ENCODE measurements at regions not wholly inside any gene's neighbourhood (a gene's known extent, or its start where the extent isn't known, plus 50 kb on each side); places are given as distances from the start of the nearest gene placed in this dataset.

DNA sequence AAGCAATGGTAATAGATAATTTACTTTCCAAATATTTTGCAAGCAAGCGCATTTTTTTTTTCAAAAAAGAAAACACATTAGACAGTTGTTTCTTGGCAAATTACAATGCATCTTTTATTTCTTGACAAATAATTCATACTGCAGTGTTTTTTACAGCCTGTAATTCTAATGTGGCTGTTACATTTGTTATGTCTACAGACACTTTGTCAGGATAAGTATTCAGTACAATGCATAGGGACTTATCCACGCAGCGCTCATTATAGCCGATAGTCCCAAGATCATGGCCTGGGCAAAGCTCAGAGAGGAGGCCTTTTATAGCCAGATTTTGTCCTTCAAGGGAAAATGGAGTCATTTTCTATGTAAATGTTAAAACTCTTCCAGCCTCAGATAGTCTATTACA is 123.0 kb upstream of the FANCL start:
- no peak for ATAC-seq

DNA sequence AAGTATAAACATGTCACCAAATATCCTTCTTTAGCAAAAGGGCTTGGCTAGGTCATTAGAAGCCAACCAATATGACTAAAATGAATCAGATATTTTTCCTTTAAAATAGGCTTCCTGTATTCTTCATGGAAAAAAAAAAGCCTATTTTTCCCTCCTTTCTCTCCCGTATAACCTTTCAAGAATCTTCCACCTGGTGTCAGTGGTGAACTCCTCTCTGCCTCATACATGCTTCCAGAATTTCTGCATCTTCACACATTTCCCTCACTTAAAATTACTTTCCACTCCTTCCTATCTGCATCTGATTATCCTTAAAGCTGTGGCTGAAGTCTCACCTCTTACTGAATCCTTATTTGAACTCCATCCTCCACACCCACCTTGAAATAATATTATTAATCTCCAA is 116.9 kb upstream of the FANCL start:
- TF ChIP-seq CSDC2 (CRISPR knock-in tag; IDR thresholded peaks at IDR 0.05), result no peak
- no peak for TF ChIP-seq ZFP3 (CRISPR knock-in tag; IDR thresholded peaks at IDR 0.05)
- TF ChIP-seq OSR1 (CRISPR knock-in tag; IDR thresholded peaks at IDR 0.05), result no peak
- no peak for TF ChIP-seq ZNF8 (CRISPR knock-in tag; IDR thresholded peaks at IDR 0.05)
- no peak for TF ChIP-seq PPARA (CRISPR knock-in tag; IDR thresholded peaks at IDR 0.05; ENCODE audit: borderline replicate concordance)
- no peak for TF ChIP-seq ZFP30 (CRISPR knock-in tag; IDR thresholded peaks at IDR 0.05)
- no peak for TF ChIP-seq ESRRG (CRISPR knock-in tag; IDR thresholded peaks at IDR 0.05)
- TF ChIP-seq GLIS3 (CRISPR knock-in tag; IDR thresholded peaks at IDR 0.05), result no peak
- TF ChIP-seq, protein P1, sequence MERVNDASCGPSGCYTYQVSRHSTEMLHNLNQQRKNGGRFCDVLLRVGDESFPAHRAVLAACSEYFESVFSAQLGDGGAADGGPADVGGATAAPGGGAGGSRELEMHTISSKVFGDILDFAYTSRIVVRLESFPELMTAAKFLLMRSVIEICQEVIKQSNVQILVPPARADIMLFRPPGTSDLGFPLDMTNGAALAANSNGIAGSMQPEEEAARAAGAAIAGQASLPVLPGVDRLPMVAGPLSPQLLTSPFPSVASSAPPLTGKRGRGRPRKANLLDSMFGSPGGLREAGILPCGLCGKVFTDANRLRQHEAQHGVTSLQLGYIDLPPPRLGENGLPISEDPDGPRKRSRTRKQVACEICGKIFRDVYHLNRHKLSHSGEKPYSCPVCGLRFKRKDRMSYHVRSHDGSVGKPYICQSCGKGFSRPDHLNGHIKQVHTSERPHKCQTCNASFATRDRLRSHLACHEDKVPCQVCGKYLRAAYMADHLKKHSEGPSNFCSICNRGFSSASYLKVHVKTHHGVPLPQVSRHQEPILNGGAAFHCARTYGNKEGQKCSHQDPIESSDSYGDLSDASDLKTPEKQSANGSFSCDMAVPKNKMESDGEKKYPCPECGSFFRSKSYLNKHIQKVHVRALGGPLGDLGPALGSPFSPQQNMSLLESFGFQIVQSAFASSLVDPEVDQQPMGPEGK (CRISPR knock-in tag; IDR thresholded peaks at IDR 0.05; ENCODE audit: borderline replicate concordance), result no peak
- TF ChIP-seq, protein P2, sequence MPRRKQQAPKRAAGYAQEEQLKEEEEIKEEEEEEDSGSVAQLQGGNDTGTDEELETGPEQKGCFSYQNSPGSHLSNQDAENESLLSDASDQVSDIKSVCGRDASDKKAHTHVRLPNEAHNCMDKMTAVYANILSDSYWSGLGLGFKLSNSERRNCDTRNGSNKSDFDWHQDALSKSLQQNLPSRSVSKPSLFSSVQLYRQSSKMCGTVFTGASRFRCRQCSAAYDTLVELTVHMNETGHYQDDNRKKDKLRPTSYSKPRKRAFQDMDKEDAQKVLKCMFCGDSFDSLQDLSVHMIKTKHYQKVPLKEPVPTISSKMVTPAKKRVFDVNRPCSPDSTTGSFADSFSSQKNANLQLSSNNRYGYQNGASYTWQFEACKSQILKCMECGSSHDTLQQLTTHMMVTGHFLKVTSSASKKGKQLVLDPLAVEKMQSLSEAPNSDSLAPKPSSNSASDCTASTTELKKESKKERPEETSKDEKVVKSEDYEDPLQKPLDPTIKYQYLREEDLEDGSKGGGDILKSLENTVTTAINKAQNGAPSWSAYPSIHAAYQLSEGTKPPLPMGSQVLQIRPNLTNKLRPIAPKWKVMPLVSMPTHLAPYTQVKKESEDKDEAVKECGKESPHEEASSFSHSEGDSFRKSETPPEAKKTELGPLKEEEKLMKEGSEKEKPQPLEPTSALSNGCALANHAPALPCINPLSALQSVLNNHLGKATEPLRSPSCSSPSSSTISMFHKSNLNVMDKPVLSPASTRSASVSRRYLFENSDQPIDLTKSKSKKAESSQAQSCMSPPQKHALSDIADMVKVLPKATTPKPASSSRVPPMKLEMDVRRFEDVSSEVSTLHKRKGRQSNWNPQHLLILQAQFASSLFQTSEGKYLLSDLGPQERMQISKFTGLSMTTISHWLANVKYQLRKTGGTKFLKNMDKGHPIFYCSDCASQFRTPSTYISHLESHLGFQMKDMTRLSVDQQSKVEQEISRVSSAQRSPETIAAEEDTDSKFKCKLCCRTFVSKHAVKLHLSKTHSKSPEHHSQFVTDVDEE (CRISPR knock-in tag; IDR thresholded peaks at IDR 0.05), result no peak
- TF ChIP-seq BACH2 (CRISPR knock-in tag; IDR thresholded peaks at IDR 0.05; ENCODE audit: borderline replicate concordance), result no peak
- TF ChIP-seq ZNF70 (CRISPR knock-in tag; IDR thresholded peaks at IDR 0.05), result no peak
- TF ChIP-seq, protein P3, sequence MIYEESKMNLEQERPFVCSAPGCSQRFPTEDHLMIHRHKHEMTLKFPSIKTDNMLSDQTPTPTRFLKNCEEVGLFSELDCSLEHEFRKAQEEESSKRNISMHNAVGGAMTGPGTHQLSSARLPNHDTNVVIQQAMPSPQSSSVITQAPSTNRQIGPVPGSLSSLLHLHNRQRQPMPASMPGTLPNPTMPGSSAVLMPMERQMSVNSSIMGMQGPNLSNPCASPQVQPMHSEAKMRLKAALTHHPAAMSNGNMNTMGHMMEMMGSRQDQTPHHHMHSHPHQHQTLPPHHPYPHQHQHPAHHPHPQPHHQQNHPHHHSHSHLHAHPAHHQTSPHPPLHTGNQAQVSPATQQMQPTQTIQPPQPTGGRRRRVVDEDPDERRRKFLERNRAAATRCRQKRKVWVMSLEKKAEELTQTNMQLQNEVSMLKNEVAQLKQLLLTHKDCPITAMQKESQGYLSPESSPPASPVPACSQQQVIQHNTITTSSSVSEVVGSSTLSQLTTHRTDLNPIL (CRISPR knock-in tag; IDR thresholded peaks at IDR 0.05; ENCODE audit: low read depth), result no peak
- TF ChIP-seq TOX (CRISPR knock-in tag; IDR thresholded peaks at IDR 0.05; ENCODE audit: borderline replicate concordance), result no peak
- TF ChIP-seq ARNTL (CRISPR knock-in tag; IDR thresholded peaks at IDR 0.05; ENCODE audit: borderline replicate concordance, low read depth), result no peak
- TF ChIP-seq ISL1 (CRISPR knock-in tag; IDR thresholded peaks at IDR 0.05), result no peak
- TF ChIP-seq ZC3H10 (CRISPR knock-in tag; IDR thresholded peaks at IDR 0.05), result no peak
- no peak for TF ChIP-seq TCF4 (CRISPR knock-in tag; IDR thresholded peaks at IDR 0.05; ENCODE audit: borderline replicate concordance)
- TF ChIP-seq, protein P4, sequence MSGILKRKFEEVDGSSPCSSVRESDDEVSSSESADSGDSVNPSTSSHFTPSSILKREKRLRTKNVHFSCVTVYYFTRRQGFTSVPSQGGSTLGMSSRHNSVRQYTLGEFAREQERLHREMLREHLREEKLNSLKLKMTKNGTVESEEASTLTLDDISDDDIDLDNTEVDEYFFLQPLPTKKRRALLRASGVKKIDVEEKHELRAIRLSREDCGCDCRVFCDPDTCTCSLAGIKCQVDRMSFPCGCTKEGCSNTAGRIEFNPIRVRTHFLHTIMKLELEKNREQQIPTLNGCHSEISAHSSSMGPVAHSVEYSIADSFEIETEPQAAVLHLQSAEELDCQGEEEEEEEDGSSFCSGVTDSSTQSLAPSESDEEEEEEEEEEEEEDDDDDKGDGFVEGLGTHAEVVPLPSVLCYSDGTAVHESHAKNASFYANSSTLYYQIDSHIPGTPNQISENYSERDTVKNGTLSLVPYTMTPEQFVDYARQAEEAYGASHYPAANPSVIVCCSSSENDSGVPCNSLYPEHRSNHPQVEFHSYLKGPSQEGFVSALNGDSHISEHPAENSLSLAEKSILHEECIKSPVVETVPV (CRISPR knock-in tag; IDR thresholded peaks at IDR 0.05), result no peak
- no peak for ATAC-seq

More for the DNA sequence above, 123.0 kb upstream of the FANCL start:
- TF ChIP-seq ZFP3 (CRISPR knock-in tag; IDR thresholded peaks at IDR 0.05), result no peak
- TF ChIP-seq ZNF8 (CRISPR knock-in tag; IDR thresholded peaks at IDR 0.05), result no peak
- TF ChIP-seq ZNF70 (CRISPR knock-in tag; IDR thresholded peaks at IDR 0.05), result no peak
- no peak for TF ChIP-seq GLIS3 (CRISPR knock-in tag; IDR thresholded peaks at IDR 0.05)

DNA sequence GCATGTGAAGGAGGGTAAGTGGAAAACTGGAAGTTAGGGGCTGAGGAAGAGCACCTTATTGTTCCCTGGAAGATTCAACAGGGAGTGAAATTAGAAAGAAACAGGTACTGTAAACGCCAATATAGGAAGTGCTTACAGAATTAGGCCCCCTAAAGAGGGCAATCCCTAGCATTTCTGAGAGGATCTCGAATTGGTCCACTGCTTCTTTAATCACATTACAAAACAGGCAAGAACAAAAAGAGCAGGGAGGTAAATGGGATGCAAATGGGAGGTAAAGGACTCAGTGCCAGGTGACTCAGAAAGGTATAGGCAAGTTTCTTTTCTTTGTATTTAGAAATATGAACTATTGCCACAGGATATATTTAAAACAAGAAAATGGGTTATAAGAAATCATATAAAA is 116.4 kb upstream of the FANCL start:
- ATAC-seq, result no peak
- TF ChIP-seq, protein P5, sequence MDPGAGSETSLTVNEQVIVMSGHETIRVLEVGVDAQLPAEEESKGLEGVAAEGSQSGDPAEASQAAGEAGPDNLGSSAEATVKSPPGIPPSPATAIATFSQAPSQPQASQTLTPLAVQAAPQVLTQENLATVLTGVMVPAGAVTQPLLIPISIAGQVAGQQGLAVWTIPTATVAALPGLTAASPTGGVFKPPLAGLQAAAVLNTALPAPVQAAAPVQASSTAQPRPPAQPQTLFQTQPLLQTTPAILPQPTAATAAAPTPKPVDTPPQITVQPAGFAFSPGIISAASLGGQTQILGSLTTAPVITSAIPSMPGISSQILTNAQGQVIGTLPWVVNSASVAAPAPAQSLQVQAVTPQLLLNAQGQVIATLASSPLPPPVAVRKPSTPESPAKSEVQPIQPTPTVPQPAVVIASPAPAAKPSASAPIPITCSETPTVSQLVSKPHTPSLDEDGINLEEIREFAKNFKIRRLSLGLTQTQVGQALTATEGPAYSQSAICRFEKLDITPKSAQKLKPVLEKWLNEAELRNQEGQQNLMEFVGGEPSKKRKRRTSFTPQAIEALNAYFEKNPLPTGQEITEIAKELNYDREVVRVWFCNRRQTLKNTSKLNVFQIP (CRISPR knock-in tag; IDR thresholded peaks at IDR 0.05; ENCODE audit: borderline replicate concordance, low read depth), result no peak
- TF ChIP-seq ISL1 (CRISPR knock-in tag; IDR thresholded peaks at IDR 0.05) (no peak), ZNF565 (CRISPR knock-in tag; conservative IDR thresholded peaks at IDR 0.05; ENCODE audit: low read depth) (no peak), ZFP3 (CRISPR knock-in tag; IDR thresholded peaks at IDR 0.05) (no peak), CSDC2 (CRISPR knock-in tag; IDR thresholded peaks at IDR 0.05) (no peak), ZFP30 (CRISPR knock-in tag; IDR thresholded peaks at IDR 0.05) (no peak), TOX (CRISPR knock-in tag; IDR thresholded peaks at IDR 0.05; ENCODE audit: borderline replicate concordance) (no peak), ZNF70 (CRISPR knock-in tag; IDR thresholded peaks at IDR 0.05) (no peak)
- TF ChIP-seq, protein P3 (CRISPR knock-in tag; IDR thresholded peaks at IDR 0.05; ENCODE audit: low read depth), result no peak
- TF ChIP-seq, protein P2 (CRISPR knock-in tag; IDR thresholded peaks at IDR 0.05), result no peak
